Lower leg skin (tissue), 4 donors: ENCODE measurements at regions not wholly inside any gene's neighbourhood (a gene's known extent, or its start where the extent isn't known, plus 50 kb on each side); places are given as distances from the start of the nearest gene placed in this dataset.

Experiments
- DNase-seq, 2 donors: peaks; one replicate each; pipeline ENCODE4 v3.0.0-alpha.2; 2019; ENCODE audit warnings: low spot score in 2 of 2
- H3K4me3 ChIP-seq: fragments of 200-600 bp; sonication (generic); 2 replicates; pipeline ENCODE4 v1.5.1; 2017; ENCODE audit warnings: mild to moderate bottlenecking, low read depth; ENCODE audit not compliant: poor library complexity, severe bottlenecking
- POLR2A ChIP-seq, 2 donors: fragments of 450-650 bp; IDR thresholded peaks; one replicate each; pipeline ENCODE4 v1.6.1; 2016 to 2017; ENCODE audit warnings: antibody characterized with exemption in 2 of 2, mild to moderate bottlenecking in 1 of 2, moderate library complexity in 1 of 2
- WGBS, 2 donors: methylation state at CpG; one replicate each; pipeline ENCODE4 v1.1.5; 2018; 5-methylcytosine and 5-hydroxymethylcytosine counted together
- intact Hi-C: fragments of 100-400 bp; cut with DNase I; formaldehyde crosslinking; loops from one replicate; pipeline ENCODE4 v1.15.0; 2023; ENCODE audit warnings: low total_unique reads
- TF ChIP-seq, protein P1 (sequence below), 3 donors: fragments of 450-650 bp; IDR thresholded peaks; one replicate each; pipeline ENCODE4 v1.5.1; 2016; ENCODE audit warnings: antibody characterized with exemption in 3 of 3, mild to moderate bottlenecking in 3 of 3, moderate library complexity in 2 of 3

- no peak for TF ChIP-seq POLR2A (IDR thresholded peaks at IDR 0.05)
- WGBS, 2 donors: 64 to 82% methylated on average over 1 of the region's 1 CpG
- no peak overlapping the region for H3K4me3 ChIP-seq
- DNase-seq: no peak
- intact Hi-C loops: no loop called here
These were observed 315.9 kb upstream of the SEMA3A start for GRCh38 chr7:84510505-84510904.

DNA sequence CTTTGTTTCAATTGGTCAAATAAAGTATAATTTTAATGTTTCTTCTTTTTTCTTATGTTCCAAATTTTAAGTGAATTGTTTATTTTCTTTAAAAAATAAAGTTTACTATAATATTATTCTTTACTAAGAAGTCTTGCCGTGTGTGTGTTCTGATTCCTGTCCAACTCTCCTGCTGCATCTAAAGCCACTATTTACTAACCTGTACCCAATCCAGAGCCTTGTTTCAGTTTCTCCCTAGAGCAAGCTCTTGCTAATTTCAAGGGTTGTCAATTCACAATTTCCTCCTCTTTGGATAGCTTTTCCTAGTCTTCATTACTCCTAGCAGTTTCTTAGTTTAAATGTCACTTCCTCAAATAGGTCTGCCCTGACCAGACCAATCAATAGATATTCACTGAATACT lies 314.9 kb upstream of the SEMA3A start:
- DNase-seq: no peak
- intact Hi-C loops: no loop called here
- TF ChIP-seq, protein P1, sequence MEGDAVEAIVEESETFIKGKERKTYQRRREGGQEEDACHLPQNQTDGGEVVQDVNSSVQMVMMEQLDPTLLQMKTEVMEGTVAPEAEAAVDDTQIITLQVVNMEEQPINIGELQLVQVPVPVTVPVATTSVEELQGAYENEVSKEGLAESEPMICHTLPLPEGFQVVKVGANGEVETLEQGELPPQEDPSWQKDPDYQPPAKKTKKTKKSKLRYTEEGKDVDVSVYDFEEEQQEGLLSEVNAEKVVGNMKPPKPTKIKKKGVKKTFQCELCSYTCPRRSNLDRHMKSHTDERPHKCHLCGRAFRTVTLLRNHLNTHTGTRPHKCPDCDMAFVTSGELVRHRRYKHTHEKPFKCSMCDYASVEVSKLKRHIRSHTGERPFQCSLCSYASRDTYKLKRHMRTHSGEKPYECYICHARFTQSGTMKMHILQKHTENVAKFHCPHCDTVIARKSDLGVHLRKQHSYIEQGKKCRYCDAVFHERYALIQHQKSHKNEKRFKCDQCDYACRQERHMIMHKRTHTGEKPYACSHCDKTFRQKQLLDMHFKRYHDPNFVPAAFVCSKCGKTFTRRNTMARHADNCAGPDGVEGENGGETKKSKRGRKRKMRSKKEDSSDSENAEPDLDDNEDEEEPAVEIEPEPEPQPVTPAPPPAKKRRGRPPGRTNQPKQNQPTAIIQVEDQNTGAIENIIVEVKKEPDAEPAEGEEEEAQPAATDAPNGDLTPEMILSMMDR (IDR thresholded peaks at IDR 0.05): no peak
- TF ChIP-seq POLR2A (IDR thresholded peaks at IDR 0.05): no peak
- no peak overlapping the region for H3K4me3 ChIP-seq
- WGBS, 2 donors: 62 to 71% methylated on average over 1 of the region's 1 CpG

GRCh38 chr7:84508606-84509005 lies 314.0 kb upstream of the SEMA3A start:
- no peak overlapping the region for H3K4me3 ChIP-seq
- TF ChIP-seq, protein P1 (IDR thresholded peaks at IDR 0.05): no peak
- no peak for TF ChIP-seq POLR2A (IDR thresholded peaks at IDR 0.05)
- WGBS, 2 donors: 59 to 77% methylated on average over 4 of the region's 4 CpGs
- no peak for DNase-seq
- intact Hi-C loops: no loop called here

- 93 to 95% methylated on average over 5 of the region's 5 CpGs for WGBS, 2 donors
- no peak overlapping the region for H3K4me3 ChIP-seq
- no peak for DNase-seq
- intact Hi-C loops: no loop called here
- TF ChIP-seq, protein P1 (IDR thresholded peaks at IDR 0.05): no peak
- no peak for TF ChIP-seq POLR2A (IDR thresholded peaks at IDR 0.05)
These were observed 312.9 kb upstream of the SEMA3A start for GRCh38 chr7:84507529-84507928.

GRCh38 chr7:84506151-84506550 lies 311.6 kb upstream of the SEMA3A start:
- no peak for TF ChIP-seq POLR2A (IDR thresholded peaks at IDR 0.05)
- TF ChIP-seq, protein P1 (IDR thresholded peaks at IDR 0.05): no peak
- intact Hi-C loops: no loop called here
- WGBS, 2 donors: 87 to 93% methylated on average over 1 of the region's 1 CpG
- no peak for DNase-seq
- H3K4me3 ChIP-seq: no peak overlapping the region

DNA sequence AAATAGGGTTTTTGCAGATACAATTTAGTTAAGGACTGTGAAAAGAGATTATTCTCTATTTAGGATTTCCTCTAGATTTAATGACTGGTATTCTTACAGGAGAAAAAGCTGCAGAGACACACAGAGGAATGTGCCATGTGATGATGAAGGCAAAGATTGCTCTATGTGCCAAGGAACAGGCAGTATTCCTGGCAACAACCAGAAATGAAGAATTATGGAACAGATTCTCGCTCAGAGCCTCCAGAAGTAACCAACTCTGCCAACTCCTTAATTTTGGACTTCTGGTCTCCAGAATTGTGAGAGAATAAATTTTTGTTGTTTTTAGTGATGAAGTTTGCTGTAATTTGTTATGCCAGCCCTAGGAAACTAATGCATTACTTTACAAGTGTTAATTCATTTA lies 307.6 kb upstream of the SEMA3A start:
- intact Hi-C loops: no loop called here
- 32 to 36% methylated on average over 1 of the region's 1 CpG for WGBS, 2 donors
- no peak for DNase-seq
- no peak overlapping the region for H3K4me3 ChIP-seq
- TF ChIP-seq POLR2A (IDR thresholded peaks at IDR 0.05): no peak
- TF ChIP-seq, protein P1 (IDR thresholded peaks at IDR 0.05): no peak
